GM23338 (cell line): ENCODE measurements at regions not wholly inside any gene's neighbourhood (a gene's known extent, or its start where the extent isn't known, plus 50 kb on each side); places are given as distances from the start of the nearest gene placed in this dataset.

Experiments
- ATAC-seq: fragments of 200-7000 bp; cut with Tn5 transposase; 3 replicates; pipeline ENCODE4 v1.9.1; 2020
- DNase-seq: peaks from one replicate; pipeline ENCODE4 v3.0.0-alpha.2; 2015; ENCODE audit warnings: low spot score
- H2AFZ ChIP-seq: fragments of 200-600 bp; sonication (generic); 2 replicates; pipeline ENCODE4 v1.8.0; 2016; ENCODE audit warnings: antibody characterized with exemption, mild to moderate bottlenecking, moderate library complexity
- H3F3A ChIP-seq: fragments of 200-600 bp; sonication (generic); replicated peaks from 2 replicates; pipeline ENCODE4 v1.8.0; 2017; ENCODE audit warnings: antibody characterized with exemption, mixed run types, low read depth
- H3K27ac ChIP-seq: fragments of 200-600 bp; sonication (generic); 2 replicates; pipeline ENCODE4 v1.6.1; 2016; ENCODE audit warnings: low read depth
- H3K27me3 ChIP-seq: fragments of 200-600 bp; sonication (generic); 2 replicates; pipeline ENCODE4 v1.8.0; 2016; ENCODE audit warnings: mild to moderate bottlenecking, mixed run types, moderate library complexity; ENCODE audit not compliant: insufficient read depth
- H3K36me3 ChIP-seq: fragments of 200-600 bp; sonication (generic); 2 replicates; pipeline ENCODE4 v1.8.0; 2016; ENCODE audit warnings: mild to moderate bottlenecking; ENCODE audit not compliant: insufficient read depth
- H3K4me1 ChIP-seq: fragments of 200-600 bp; sonication (generic); 2 replicates; pipeline ENCODE4 v1.8.0; 2016; ENCODE audit warnings: mild to moderate bottlenecking, moderate library complexity; ENCODE audit not compliant: insufficient read depth
- H3K4me2 ChIP-seq: fragments of 200-600 bp; sonication (generic); 2 replicates; pipeline ENCODE4 v1.7.1; 2017; ENCODE audit warnings: mixed run types
- H3K4me3 ChIP-seq: fragments of 200-600 bp; sonication (generic); 2 replicates; pipeline ENCODE4 v1.6.1; 2016; ENCODE audit warnings: mixed run types
- H3K79me2 ChIP-seq: fragments of 200-600 bp; sonication (generic); replicated peaks from 2 replicates; pipeline ENCODE4 v1.8.0; 2017; ENCODE audit warnings: mild to moderate bottlenecking; ENCODE audit not compliant: insufficient read depth
- H3K9me2 ChIP-seq: fragments of 200-600 bp; sonication (generic); 2 replicates; pipeline ENCODE4 v1.8.0; 2017; ENCODE audit not compliant: insufficient read depth
- H4K20me1 ChIP-seq: fragments of 200-600 bp; sonication (generic); replicated peaks from 2 replicates; pipeline ENCODE4 v1.8.0; 2017; ENCODE audit warnings: mild to moderate bottlenecking; ENCODE audit not compliant: insufficient read depth
- H3K27ac Mint-ChIP-seq: 2 replicates; pipeline ENCODE4 v1.8.0; 2020; ENCODE audit warnings: inconsistent platforms, mild to moderate bottlenecking, moderate library complexity, mixed read lengths
- H3K27me3 Mint-ChIP-seq: 3 replicates; pipeline ENCODE4 v1.8.0; 2022; ENCODE audit warnings: low read depth, mild to moderate bottlenecking, moderate library complexity, mixed read lengths, inconsistent platforms; ENCODE audit not compliant: insufficient read depth, poor library complexity
- H3K36me3 Mint-ChIP-seq: 3 replicates; pipeline ENCODE4 v1.8.0; 2021; ENCODE audit warnings: low read depth, mild to moderate bottlenecking, inconsistent platforms, moderate library complexity, mixed read lengths
- H3K4me1 Mint-ChIP-seq: 3 replicates; pipeline ENCODE4 v1.8.0; 2020; ENCODE audit warnings: mild to moderate bottlenecking, inconsistent platforms, mixed read lengths
- H3K4me3 Mint-ChIP-seq: 3 replicates; pipeline ENCODE4 v1.8.0; 2021; ENCODE audit warnings: moderate library complexity, mild to moderate bottlenecking, inconsistent platforms, mixed read lengths
- H3K9me3 Mint-ChIP-seq: 3 replicates; pipeline ENCODE4 v1.8.0; 2020; ENCODE audit warnings: moderate library complexity, mild to moderate bottlenecking, inconsistent platforms, mixed read lengths
- EZH2 ChIP-seq: fragments of 200-600 bp; sonication (generic); IDR thresholded peaks from one replicate; pipeline ENCODE4 v1.8.0; 2017; ENCODE audit warnings: antibody characterized with exemption, mild to moderate bottlenecking, low read depth; ENCODE audit not compliant: unreplicated experiment
- POLR2AphosphoS5 ChIP-seq: IDR thresholded peaks from 2 replicates; pipeline ENCODE4 v1.6.1; 2016; ENCODE audit warnings: antibody characterized with exemption, low read depth
- STAT1 ChIP-seq: IDR thresholded peaks from one replicate; pipeline ENCODE4 v1.6.1; 2016; ENCODE audit warnings: antibody characterized with exemption; ENCODE audit not compliant: unreplicated experiment
- TF ChIP-seq, protein P1 (sequence below): fragments of 250-450 bp; sonication (Bioruptor Pico); IDR thresholded peaks from 2 replicates; pipeline ENCODE4 v1.5.0; 2020; ENCODE audit warnings: mild to moderate bottlenecking, moderate library complexity
- TF ChIP-seq, protein P2 (sequence below), 2 experiments: fragments of 200-600 bp in 1 of 2; sonication (generic) in 1 of 2; conservative IDR thresholded peaks; 2 replicates each; pipeline versions ENCODE4 v1.5.1 to v1.6.1; 2016 to 2017; ENCODE audit warnings: antibody characterized with exemption in 2 of 2, low read depth in 2 of 2, mild to moderate bottlenecking in 2 of 2, moderate library complexity in 1 of 2

DNA sequence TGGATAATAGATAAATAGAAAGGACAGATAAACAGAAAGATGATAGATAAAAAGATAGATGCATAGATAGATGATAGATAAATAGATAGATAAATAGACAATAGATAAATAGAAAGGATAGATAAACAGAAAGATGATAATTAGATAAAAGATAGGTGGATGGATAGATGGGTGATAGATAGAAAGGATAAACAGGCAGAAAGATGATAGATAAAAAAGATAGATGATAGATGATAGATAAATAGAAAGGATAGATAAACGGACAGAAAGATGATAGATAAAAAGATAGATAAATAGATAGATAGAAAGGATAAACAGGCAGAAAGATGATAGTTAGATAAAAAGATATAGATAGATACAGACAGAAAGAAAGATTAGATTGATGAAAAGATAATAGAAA lies 92.3 kb upstream of the UQCRFS1 start (continued):
- TF ChIP-seq, protein P1, sequence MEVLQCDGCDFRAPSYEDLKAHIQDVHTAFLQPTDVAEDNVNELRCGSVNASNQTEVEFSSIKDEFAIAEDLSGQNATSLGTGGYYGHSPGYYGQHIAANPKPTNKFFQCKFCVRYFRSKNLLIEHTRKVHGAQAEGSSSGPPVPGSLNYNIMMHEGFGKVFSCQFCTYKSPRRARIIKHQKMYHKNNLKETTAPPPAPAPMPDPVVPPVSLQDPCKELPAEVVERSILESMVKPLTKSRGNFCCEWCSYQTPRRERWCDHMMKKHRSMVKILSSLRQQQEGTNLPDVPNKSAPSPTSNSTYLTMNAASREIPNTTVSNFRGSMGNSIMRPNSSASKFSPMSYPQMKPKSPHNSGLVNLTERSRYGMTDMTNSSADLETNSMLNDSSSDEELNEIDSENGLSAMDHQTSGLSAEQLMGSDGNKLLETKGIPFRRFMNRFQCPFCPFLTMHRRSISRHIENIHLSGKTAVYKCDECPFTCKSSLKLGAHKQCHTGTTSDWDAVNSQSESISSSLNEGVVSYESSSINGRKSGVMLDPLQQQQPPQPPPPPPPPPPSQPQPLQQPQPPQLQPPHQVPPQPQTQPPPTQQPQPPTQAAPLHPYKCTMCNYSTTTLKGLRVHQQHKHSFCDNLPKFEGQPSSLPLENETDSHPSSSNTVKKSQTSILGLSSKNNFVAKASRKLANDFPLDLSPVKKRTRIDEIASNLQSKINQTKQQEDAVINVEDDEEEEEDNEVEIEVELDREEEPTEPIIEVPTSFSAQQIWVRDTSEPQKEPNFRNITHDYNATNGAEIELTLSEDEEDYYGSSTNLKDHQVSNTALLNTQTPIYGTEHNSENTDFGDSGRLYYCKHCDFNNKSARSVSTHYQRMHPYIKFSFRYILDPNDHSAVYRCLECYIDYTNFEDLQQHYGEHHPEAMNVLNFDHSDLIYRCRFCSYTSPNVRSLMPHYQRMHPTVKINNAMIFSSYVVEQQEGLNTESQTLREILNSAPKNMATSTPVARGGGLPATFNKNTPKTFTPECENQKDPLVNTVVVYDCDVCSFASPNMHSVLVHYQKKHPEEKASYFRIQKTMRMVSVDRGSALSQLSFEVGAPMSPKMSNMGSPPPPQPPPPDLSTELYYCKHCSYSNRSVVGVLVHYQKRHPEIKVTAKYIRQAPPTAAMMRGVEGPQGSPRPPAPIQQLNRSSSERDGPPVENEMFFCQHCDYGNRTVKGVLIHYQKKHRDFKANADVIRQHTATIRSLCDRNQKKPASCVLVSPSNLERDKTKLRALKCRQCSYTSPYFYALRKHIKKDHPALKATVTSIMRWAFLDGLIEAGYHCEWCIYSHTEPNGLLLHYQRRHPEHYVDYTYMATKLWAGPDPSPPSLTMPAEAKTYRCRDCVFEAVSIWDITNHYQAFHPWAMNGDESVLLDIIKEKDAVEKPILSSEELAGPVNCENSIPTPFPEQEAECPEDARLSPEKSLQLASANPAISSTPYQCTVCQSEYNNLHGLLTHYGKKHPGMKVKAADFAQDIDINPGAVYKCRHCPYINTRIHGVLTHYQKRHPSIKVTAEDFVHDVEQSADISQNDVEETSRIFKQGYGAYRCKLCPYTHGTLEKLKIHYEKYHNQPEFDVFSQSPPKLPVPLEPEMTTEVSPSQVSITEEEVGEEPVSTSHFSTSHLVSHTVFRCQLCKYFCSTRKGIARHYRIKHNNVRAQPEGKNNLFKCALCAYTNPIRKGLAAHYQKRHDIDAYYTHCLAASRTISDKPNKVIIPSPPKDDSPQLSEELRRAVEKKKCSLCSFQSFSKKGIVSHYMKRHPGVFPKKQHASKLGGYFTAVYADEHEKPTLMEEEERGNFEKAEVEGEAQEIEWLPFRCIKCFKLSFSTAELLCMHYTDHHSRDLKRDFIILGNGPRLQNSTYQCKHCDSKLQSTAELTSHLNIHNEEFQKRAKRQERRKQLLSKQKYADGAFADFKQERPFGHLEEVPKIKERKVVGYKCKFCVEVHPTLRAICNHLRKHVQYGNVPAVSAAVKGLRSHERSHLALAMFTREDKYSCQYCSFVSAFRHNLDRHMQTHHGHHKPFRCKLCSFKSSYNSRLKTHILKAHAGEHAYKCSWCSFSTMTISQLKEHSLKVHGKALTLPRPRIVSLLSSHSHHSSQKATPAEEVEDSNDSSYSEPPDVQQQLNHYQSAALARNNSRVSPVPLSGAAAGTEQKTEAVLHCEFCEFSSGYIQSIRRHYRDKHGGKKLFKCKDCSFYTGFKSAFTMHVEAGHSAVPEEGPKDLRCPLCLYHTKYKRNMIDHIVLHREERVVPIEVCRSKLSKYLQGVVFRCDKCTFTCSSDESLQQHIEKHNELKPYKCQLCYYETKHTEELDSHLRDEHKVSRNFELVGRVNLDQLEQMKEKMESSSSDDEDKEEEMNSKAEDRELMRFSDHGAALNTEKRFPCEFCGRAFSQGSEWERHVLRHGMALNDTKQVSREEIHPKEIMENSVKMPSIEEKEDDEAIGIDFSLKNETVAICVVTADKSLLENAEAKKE (CRISPR knock-in tag) = no peak
- TF ChIP-seq EZH2 (no peak), POLR2AphosphoS5 (no peak)

DNA sequence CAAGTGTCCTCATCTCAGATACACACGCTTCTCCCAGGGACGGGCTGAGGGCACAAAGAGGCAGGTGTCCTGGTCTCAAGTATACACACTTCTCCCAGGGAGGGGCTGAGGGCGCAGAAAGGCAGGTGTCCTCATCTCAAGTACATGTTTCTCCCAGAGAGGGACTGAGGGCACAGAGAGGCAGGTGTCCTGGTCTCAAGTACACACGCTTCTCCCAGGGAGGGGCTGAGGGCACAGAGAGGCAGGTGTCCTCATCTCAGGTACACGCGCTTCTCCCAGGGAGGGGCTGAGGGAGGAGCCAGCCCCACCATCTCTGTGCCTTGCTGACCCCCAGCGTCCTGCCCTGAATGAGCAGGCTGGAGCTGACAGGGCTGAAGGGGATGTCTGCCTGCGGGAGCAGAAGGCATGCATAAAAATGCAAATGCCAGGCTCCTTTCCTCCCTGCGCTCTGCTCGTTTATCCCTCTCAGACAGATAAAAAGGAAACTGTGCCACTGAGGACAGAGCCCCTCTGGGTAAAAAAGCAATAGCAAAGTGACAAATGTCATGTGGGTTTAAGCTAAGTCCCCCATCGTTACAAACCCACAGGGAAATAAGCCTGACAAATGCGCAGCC lies 96.1 kb upstream of the UQCRFS1 start:
- Histone ChIP-seq H3K4me2 (peak overlapping the region; percentile 71), H3K4me3 (peak overlapping the region; percentile 41), H3K27ac (no peak overlapping the region), H2AFZ (peak overlapping the region; percentile 64), H3K79me2 (no peaks in the 10 kb centered on the region), H3K27me3 (peaks cover 5% of the 10 kb centered on the region; the same call in 1 of the 2 replicates), H4K20me1 (no peaks in the 10 kb centered on the region), H3F3A (no peaks in the 10 kb centered on the region), H3K36me3 (no peaks in the 10 kb centered on the region), H3K4me1 (peaks cover 12% of the 10 kb centered on the region; the same call in 1 of the 2 replicates), H3K9me2 (no peaks in the 10 kb centered on the region)
- DNase-seq (peak; percentile 64), ATAC-seq (peak; percentile 93)
- TF ChIP-seq, protein P2, sequence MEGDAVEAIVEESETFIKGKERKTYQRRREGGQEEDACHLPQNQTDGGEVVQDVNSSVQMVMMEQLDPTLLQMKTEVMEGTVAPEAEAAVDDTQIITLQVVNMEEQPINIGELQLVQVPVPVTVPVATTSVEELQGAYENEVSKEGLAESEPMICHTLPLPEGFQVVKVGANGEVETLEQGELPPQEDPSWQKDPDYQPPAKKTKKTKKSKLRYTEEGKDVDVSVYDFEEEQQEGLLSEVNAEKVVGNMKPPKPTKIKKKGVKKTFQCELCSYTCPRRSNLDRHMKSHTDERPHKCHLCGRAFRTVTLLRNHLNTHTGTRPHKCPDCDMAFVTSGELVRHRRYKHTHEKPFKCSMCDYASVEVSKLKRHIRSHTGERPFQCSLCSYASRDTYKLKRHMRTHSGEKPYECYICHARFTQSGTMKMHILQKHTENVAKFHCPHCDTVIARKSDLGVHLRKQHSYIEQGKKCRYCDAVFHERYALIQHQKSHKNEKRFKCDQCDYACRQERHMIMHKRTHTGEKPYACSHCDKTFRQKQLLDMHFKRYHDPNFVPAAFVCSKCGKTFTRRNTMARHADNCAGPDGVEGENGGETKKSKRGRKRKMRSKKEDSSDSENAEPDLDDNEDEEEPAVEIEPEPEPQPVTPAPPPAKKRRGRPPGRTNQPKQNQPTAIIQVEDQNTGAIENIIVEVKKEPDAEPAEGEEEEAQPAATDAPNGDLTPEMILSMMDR (conservative IDR thresholded peaks at IDR 0.05; ENCODE audit: low read depth in 2 of 2) = peak in 1 of 2 experiments; percentile 37; a peak in 2 of 4 replicates
- no peak for TF ChIP-seq STAT1
- Mint-ChIP-seq H3K36me3 (no peaks in the 10 kb centered on the region), H3K4me3 (peak overlapping the region; percentile 53), H3K9me3 (no peaks in the 10 kb centered on the region; the same call in 2 of the 3 replicates), H3K27ac (no peak overlapping the region), H3K4me1 (peaks cover 32% of the 10 kb centered on the region), H3K27me3 (peaks cover 12% of the 10 kb centered on the region)
